ENCODE measurements at regions not wholly inside any gene's neighbourhood (a gene's known extent, or its start where the extent isn't known, plus 50 kb on each side); places are given as distances from the start of the nearest gene placed in this dataset.

GRCh38 chr15:70301396-70301795 lies 203.7 kb upstream of the TLE3 start:
- ATAC-seq: no peak
- no peaks in the 10 kb centered on the region for H3K36me3 Mint-ChIP-seq
- H3K9me3 Mint-ChIP-seq: no peaks in the 10 kb centered on the region

DNA sequence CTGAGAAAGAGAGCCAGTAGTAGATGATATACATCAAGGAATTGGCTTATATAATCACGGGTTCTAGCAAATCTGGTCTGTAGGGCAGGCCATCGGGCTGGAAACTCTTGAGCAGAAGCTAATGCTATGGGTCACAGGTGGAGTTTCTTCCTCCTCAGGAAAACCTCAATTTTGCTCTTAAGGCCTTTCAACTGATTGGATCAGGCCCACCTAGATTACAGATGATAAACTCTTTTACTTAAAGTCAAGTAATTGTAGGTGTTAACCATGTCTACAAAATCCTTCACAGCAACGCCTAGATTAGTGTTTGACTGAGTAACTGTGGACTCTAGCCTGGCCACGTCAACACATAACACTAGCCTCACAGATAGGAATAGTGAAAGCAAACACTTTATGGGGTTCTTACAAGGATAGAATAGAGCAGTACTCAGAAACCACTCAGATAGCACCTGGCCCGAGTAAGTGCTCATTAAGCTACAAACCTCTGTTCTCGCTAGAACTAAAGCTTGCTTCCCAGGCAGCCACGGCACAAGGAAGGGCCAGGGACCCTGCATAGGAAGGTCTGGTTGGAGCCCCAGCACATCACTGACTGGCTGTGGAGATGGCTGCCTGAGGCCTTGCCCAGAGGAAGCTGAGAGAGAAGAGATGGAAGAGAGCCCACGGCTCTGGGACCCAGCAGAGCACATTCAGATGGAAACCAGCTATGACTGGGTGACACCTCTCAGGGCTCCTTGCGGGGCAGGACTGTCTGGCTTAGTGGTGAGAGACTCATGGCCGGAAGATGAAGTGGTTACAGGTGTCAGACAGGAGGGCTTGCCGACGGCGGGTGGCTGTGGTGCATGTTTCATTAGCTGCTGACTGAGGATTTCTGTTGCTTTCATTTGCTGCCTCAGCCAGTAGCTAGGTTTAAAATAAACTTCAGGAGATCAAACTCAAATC lies 202.5 kb upstream of the TLE3 start:
- no peaks in the 10 kb centered on the region for H3K36me3 Mint-ChIP-seq
- ATAC-seq (peak; percentile 99 to 100), DNase-seq (ENCODE audit: low spot score in 2 of 2) (peak; percentile 73 to 81)
- H3K9me3 Mint-ChIP-seq: no peaks in the 10 kb centered on the region
- no peak overlapping the region for H3K27ac Mint-ChIP-seq

More at GRCh38 chr15:70301396-70301795, 203.7 kb upstream of the TLE3 start:
- no peak for DNase-seq (ENCODE audit: low spot score in 2 of 2)
- H3K27ac Mint-ChIP-seq: no peak overlapping the region

GRCh38 chr15:70297465-70298058 lies 199.8 kb upstream of the TLE3 start:
- no peaks in the 10 kb centered on the region for H3K9me3 Mint-ChIP-seq
- H3K27ac Mint-ChIP-seq: no peak overlapping the region
- no peaks in the 10 kb centered on the region for H3K36me3 Mint-ChIP-seq
- DNase-seq (ENCODE audit: low spot score in 2 of 2) (no peak), ATAC-seq (no peak)

GRCh38 chr15:70294731-70295305 lies 197.1 kb upstream of the TLE3 start:
- DNase-seq (ENCODE audit: low spot score in 2 of 2) (no peak), ATAC-seq (no peak)
- H3K9me3 Mint-ChIP-seq: no peaks in the 10 kb centered on the region
- no peak overlapping the region for H3K27ac Mint-ChIP-seq
- H3K36me3 Mint-ChIP-seq: no peaks in the 10 kb centered on the region

DNA sequence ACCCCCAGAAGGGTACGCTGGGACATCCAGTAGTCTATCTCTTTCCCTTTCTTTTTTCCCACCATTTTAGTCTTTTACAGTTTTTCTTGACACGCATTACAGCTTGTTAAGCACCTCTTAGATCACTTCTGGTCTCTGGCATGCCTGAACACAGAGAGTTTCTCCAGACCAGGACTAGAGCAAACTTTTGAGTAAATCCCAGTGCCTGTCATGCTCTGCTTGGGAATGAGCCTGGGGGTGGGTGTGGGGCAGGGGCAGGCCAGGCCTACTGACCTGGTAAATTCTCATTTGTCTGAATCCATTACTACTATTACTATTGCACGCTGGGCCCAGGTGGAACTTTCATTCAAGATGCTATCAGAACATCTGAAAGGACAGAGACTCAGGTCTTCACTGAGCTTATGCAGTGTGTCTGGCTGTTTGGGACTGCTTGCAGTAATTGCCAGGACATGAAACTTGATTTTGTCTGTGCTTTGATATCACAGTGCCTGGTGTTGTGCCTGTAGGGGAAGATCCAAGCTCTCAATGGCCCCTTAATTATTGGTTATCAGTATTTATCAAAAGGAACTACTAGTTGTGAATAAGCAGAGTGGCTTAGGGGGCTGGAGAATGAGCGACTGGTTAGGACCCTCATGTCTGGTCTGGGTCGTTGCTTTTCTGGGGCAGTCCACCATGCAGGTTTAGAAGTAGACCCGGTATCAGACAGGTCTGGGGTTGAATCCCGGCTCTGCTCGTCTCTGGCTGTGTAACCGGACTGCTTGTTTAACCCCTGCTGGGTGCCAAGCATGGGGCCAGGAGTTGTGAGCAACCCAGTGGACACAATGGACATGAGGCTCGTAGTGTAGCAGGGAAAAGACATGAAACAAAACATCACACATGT lies 196.1 kb upstream of the TLE3 start:
- no peaks in the 10 kb centered on the region for H3K36me3 Mint-ChIP-seq
- ATAC-seq (no peak), DNase-seq (ENCODE audit: low spot score in 2 of 2) (no peak)
- no peaks in the 10 kb centered on the region for H3K9me3 Mint-ChIP-seq
- H3K27ac Mint-ChIP-seq: no peak overlapping the region

DNA sequence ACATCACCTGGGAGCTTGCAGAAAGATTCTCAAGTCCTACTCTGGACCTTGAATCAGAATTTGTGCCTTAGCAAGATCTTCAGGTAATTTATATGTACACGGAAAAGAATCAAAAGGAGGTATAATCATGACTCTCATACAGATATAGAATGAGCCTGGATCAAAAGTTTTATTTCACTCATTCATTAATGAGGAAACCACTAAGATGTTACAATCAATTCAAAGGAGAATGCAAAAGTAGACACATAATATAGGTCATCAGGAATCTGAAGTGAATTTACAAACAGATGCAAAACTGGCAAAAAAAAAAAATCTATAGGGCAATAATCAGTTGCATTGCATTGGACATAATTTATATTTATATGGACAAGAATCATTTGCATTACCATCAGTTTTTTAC lies 195.4 kb upstream of the TLE3 start:
- Mint-ChIP-seq H3K36me3 (no peaks in the 10 kb centered on the region), H3K27ac (no peak overlapping the region), H3K9me3 (no peaks in the 10 kb centered on the region)
- DNase-seq (ENCODE audit: low spot score in 2 of 2): no peak
- ATAC-seq: no peak

DNA sequence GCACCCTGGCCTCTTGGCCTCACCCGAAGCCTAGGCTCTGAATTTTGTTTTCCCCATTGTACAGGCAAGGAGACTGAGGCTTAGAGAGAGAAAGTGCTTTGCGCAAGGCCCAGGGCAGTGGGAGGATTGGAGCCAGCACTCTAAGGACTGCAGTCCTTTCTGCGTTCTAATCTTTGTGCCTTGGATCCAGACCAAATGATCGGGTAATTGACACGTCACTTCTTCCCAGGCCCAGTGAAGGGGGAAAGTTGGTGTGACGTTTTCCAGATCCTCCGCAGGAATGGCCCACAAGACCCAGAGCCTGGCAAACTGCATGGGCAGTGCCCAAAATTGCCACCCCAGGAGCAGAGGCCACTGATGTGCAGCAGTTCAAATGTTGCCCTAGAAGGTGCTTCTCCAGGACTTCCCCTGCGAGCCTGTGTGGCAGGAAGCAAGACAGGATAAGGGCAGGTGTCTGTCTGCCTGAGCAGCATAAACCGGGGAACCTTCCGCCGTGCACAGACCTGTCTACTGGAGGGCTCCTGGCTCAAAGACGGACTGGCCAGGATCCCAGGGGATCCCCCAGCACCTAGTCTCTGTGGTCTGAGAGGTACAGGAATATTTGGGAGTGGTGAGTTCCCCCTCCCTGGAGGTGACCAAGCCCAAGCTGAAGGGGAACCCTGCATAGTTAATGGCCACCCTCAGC lies 194.5 kb upstream of the TLE3 start:
- ATAC-seq (no peak), DNase-seq (ENCODE audit: low spot score in 2 of 2) (no peak)
- Mint-ChIP-seq H3K36me3 (no peaks in the 10 kb centered on the region), H3K9me3 (no peaks in the 10 kb centered on the region), H3K27ac (no peak overlapping the region)

DNA sequence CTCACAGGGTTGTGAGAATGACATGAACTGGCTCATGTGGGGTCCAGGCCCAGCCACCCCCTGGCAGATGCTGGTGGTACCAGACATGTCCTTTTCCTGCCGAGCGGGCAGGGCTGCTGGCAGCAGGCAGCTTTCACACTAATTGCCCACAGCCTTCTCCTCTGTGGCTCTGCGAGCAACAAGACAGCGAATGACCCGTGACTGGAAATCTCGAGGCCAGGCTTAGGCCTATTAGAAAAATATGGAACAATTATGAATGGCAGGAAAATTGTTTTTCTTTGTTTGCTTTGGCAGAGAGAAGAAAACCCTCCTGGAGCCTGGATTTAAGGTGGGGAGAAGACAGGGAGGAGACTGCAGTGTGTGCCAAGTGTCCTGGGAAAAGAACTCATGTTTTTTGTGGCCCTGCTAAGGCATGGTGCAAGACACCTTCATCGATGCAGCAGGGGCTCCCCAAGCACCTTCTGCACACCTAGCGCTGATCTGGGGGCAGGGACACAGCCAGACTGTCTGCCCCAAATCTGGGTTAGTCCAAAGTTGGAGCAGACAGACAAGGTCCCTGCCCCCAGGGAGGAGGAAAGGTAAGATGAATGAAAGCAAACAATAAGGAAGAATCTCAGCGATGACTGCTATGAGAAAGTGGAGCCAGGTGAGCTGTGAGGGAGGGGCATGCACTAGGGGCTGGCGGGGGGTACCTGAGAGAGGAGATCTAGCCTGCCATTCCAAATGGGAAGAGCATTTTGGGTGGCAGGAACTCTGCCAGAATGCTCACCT lies 193.8 kb upstream of the TLE3 start:
- ATAC-seq (no peak), DNase-seq (ENCODE audit: low spot score in 2 of 2) (no peak)
- no peak overlapping the region for H3K27ac Mint-ChIP-seq
- no peaks in the 10 kb centered on the region for H3K9me3 Mint-ChIP-seq
- H3K36me3 Mint-ChIP-seq: no peaks in the 10 kb centered on the region

DNA sequence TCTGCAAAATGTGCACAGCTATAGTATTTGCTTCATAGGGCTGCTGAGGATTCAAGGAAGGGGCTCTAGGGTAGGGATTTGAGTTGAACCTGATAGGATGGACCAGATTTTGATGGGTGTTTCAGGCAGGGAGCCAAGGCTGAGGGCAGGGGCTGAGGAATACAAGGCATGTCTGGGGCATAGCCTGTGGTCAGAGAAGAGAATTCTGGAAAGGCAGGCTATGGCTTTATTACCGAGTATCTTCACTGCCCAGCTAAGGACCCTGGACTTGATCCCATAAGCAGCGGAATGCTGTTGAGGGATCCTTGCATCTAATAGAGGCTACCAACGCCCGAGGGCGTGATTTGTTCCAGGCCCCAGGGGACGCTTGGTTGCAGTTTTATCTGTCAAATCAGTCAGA lies 193.0 kb upstream of the TLE3 start:
- no peak for DNase-seq (ENCODE audit: low spot score in 2 of 2)

DNA sequence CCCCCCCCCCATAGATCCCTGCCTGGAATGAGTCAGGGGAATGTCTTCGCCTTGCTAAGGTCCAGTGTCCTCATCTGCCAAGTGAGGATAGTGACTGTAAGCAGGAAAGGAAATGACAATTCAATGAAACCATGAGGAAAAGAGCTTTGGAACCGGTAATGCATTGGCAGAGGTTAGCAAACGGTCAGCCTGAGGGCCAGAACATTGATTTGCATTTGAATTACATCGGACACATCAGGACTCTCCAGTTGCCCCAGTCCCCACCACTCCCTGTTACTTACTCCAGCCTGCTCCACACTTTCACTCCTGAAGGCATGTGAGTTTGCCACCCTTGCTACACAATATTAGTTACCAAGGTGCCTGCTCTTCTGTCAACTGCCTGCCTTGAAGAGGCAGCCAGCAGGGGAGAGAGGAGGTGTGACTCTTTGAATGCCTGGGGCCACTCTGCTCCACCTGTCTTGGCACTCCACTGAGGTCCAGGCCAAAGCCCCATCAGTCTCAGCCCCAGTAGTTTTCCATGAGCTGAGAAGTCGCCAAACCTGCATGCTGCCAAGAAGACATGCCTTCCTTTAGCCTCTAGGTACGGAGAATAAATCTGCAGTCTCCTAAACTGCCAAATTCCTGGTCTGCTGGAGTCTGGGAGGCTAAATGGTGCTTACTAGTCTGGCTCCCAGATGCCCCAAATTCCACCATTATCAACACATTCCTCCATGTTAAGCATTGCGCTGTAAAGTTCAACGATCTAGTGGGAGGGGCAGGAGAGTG lies 191.7 kb upstream of the TLE3 start:
- ATAC-seq (no peak), DNase-seq (ENCODE audit: low spot score in 2 of 2) (no peak)
- Mint-ChIP-seq H3K9me3 (no peaks in the 10 kb centered on the region), H3K27ac (no peak overlapping the region), H3K36me3 (no peaks in the 10 kb centered on the region)

More for the DNA sequence above, 193.0 kb upstream of the TLE3 start:
- H3K36me3 Mint-ChIP-seq: no peaks in the 10 kb centered on the region
- H3K9me3 Mint-ChIP-seq: no peaks in the 10 kb centered on the region
- no peak overlapping the region for H3K27ac Mint-ChIP-seq
- no peak for ATAC-seq

DNA sequence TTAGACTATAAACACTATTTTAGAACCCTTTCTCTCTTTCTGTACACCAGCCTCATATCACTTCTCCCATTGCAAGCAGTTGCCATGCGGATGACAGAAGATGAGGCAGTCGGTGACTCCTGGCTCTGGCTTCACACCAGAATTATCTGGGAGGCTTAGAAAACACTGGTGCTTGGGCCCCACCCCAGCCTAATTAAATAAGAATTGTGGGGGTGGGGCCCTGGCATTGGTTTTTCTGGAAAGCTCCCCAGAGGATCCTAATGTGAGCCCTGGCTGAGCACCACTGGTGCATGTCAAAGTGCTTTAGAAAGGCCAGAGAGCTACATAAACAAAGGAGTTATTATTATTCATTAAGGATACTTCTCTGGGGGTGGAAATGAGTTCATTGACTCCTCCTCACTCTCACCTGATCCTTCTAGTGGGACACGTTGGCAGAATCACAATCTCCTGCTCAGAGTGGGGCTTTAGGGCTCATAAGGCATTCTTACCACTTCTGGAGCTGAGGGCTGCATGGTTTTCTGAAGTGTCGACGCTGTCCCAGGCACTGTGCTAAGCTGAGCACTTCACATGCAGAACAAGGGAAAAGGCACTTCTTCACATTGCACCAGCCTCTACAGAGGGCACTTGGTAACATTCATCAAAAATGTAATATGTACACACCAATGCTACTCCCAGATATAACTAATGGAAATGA lies 188.5 kb upstream of the TLE3 start:
- H3K9me3 Mint-ChIP-seq: peaks cover 4 to 5% of the 10 kb centered on the region in 2 donors
- DNase-seq (ENCODE audit: low spot score in 2 of 2): no peak
- ATAC-seq: no peak
- H3K27ac Mint-ChIP-seq: no peak overlapping the region
- H3K36me3 Mint-ChIP-seq: no peaks in the 10 kb centered on the region

DNA sequence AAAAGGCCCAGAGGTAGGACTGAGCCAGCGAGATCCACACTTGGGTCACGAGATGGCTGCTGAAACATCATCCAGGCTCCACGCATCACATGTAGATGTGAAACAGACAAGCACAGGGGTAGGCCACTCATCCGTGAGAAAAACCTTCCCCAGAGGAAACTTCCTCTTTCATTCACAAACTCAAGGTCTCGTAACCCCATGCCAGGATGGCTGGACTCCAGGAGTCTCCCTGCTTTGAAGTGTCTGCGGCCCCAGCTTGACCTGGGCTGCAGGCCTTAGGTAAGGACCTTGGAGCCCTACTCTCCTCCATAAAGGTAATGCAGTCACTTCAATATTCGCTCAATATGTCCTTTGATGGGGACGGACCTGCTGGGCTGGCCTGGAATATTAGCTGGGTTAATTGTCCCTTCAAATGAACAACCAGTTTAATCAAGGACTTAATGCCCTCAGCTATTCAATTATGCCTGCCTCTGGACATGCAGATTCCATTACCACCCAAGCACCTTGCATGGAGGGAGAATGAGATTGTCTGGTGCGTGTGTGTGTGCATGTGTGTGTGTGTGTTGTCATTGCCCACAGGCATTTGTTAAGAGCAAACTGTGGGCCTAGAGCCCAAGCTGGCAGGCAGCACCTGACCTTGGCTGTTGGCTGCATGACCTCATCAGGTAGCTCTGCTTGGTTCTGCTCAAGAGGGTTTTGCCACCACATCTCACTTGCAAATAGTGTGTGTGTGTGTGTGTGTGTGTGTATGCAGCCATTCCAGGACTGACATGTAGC lies 186.9 kb upstream of the TLE3 start:
- Mint-ChIP-seq H3K36me3 (no peaks in the 10 kb centered on the region), H3K27ac (no peak overlapping the region), H3K9me3 (peaks cover 4 to 5% of the 10 kb centered on the region in 2 donors)
- DNase-seq (ENCODE audit: low spot score in 2 of 2) (no peak), ATAC-seq (no peak)

GRCh38 chr15:70283511-70283910 lies 185.8 kb upstream of the TLE3 start:
- ATAC-seq (no peak), DNase-seq (ENCODE audit: low spot score in 2 of 2) (peak in 1 of 2 donors; percentile 37)
- no peaks in the 10 kb centered on the region for H3K36me3 Mint-ChIP-seq
- no peak overlapping the region for H3K27ac Mint-ChIP-seq
- H3K9me3 Mint-ChIP-seq: peaks cover 4 to 5% of the 10 kb centered on the region in 2 donors

DNA sequence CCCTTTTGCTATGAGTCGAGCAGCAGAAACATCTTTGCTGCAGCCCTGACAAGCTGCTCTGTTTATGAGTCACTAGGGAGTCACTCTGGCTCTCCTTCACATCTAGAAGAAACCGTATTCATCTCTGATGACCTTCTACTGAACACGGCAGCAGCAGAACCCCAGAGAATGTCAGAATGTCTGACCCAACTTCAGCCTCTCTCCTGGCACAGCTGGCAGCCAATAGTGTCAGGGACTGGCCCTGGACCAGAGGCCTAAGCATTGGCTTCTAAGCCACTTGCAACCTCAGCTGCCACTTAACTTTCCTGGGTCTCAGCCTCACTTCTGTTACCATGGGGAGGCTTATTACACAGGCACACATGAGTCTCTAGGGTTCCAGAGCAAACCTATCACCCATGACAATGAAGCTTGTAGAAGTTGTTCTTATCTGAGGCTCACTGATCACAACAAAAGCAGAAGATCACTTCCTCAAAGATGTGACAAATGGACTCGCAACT lies 184.1 kb upstream of the TLE3 start:
- H3K36me3 Mint-ChIP-seq: no peaks in the 10 kb centered on the region
- DNase-seq (ENCODE audit: low spot score in 2 of 2): peak in 1 of 2 donors; percentile 50
- ATAC-seq: peak; percentile 93 to 98
- H3K9me3 Mint-ChIP-seq: peaks cover 4 to 5% of the 10 kb centered on the region in 2 donors
- no peak overlapping the region for H3K27ac Mint-ChIP-seq
